Nephron (organoid): ENCODE measurements at regions not wholly inside any gene's neighbourhood (a gene's known extent, or its start where the extent isn't known, plus 50 kb on each side); places are given as distances from the start of the nearest gene placed in this dataset.

ENCODE experiments used
- H3K27ac Mint-ChIP-seq, 3 experiments: 2 replicates each; pipeline ENCODE4 v1.8.0; 2020; ENCODE audit warnings: mixed read lengths in 3 of 3, mild to moderate bottlenecking in 2 of 3, moderate library complexity in 1 of 3
- H3K27me3 Mint-ChIP-seq: 2 replicates; pipeline ENCODE4 v1.8.0; 2021; ENCODE audit warnings: low read depth, mild to moderate bottlenecking, moderate library complexity, mixed read lengths
- H3K36me3 Mint-ChIP-seq: 2 replicates; pipeline ENCODE4 v1.8.0; 2020; ENCODE audit warnings: low read depth, mixed read lengths
- H3K4me1 Mint-ChIP-seq: 2 replicates; pipeline ENCODE4 v1.8.0; 2020; ENCODE audit warnings: mixed read lengths
- H3K4me3 Mint-ChIP-seq, 3 experiments: 2 replicates each; pipeline ENCODE4 v1.8.0; 2020; ENCODE audit warnings: mild to moderate bottlenecking in 3 of 3, mixed read lengths in 3 of 3, moderate library complexity in 2 of 3
- H3K9me3 Mint-ChIP-seq: 2 replicates; pipeline ENCODE4 v1.8.0; 2020; ENCODE audit warnings: mixed read lengths
- TF ChIP-seq, protein P1 (sequence below), 3 experiments: fragments of 200-600 bp; sonication (generic); IDR thresholded peaks; one replicate each; pipeline ENCODE4 v1.5.0; 2021; ENCODE audit warnings: antibody characterized with exemption in 3 of 3; ENCODE audit not compliant: unreplicated experiment in 3 of 3

DNA sequence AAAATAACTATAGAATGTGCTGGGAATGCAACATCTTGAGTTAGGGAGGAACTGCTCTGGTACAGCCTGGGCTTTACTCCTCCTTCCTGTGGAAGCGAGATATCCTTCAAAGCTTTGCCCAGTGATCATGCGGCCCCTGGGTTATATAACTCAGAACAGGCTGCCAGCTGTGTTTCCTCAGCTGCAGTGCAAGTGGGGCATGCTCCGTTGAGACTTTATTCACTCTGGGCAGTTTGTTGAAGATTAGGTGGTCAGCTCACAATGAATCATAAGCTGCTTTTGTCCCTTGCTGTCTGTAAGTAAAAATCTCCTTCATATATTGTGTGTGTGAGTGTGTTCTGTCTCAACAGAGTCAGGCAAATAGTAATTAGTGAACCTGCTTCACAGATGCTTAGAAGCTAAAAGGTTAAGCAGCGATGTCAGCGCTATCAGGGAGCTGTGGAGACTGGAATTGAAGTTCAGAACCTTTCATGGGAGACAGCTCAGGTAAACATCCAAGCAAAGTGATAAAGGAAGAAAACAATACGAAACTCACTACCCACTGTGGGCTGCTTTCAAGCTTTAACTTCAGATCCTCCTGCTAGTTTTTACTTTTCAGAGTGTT is 688.4 kb downstream of the HTR1B start:
- peak overlapping the region in 2 of 3 experiments; percentile 12 to 76 for H3K4me3 Mint-ChIP-seq
- no peaks in the 10 kb centered on the region for H3K9me3 Mint-ChIP-seq
- peaks cover 7% of the 10 kb centered on the region for H3K27me3 Mint-ChIP-seq
- H3K36me3 Mint-ChIP-seq = no peaks in the 10 kb centered on the region
- peak overlapping the region; percentile 27 to 90 (median 75) for H3K27ac Mint-ChIP-seq
- TF ChIP-seq, protein P1, sequence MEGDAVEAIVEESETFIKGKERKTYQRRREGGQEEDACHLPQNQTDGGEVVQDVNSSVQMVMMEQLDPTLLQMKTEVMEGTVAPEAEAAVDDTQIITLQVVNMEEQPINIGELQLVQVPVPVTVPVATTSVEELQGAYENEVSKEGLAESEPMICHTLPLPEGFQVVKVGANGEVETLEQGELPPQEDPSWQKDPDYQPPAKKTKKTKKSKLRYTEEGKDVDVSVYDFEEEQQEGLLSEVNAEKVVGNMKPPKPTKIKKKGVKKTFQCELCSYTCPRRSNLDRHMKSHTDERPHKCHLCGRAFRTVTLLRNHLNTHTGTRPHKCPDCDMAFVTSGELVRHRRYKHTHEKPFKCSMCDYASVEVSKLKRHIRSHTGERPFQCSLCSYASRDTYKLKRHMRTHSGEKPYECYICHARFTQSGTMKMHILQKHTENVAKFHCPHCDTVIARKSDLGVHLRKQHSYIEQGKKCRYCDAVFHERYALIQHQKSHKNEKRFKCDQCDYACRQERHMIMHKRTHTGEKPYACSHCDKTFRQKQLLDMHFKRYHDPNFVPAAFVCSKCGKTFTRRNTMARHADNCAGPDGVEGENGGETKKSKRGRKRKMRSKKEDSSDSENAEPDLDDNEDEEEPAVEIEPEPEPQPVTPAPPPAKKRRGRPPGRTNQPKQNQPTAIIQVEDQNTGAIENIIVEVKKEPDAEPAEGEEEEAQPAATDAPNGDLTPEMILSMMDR (IDR thresholded peaks at IDR 0.05; ENCODE audit: unreplicated experiment in 3 of 3) = no peak
- peaks cover 31% of the 10 kb centered on the region for H3K4me1 Mint-ChIP-seq

- Mint-ChIP-seq H3K4me1 (peaks cover 35% of the 10 kb centered on the region), H3K4me3 (no peak overlapping the region), H3K27me3 (peaks cover 4% of the 10 kb centered on the region), H3K27ac (no peak overlapping the region), H3K36me3 (no peaks in the 10 kb centered on the region), H3K9me3 (no peaks in the 10 kb centered on the region)
- TF ChIP-seq, protein P1 (IDR thresholded peaks at IDR 0.05; ENCODE audit: unreplicated experiment in 3 of 3) = no peak
These were observed 690.3 kb downstream of the HTR1B start for GRCh38 chr6:76772951-76773350.

DNA sequence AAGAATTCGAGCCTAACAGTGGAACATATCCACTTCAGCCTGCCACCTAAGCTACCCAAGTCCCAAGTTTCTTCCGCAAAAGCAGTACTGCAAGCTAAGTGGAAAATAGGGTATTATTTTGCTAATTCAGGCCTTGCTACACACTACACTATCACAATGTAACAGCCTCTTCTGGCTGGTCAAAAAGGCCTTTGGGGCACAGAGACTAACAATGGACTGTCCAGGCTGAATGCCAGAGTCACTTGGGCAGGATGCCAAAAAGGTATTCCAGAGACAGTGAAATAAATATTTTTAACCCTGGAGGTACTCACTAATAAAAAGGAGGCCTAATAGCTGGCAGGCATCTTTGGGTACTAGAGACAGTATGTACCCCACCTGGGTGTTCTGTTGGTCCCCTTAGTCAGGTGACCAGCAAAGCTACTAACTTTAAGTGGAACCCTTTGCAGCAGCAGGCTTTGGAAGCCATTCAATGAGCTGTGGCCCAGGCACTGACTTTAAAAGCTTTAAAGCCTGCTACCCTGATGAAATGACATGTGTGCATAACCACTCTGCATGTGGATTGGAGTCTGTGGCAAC is 692.1 kb downstream of the HTR1B start:
- H3K4me3 Mint-ChIP-seq = no peak overlapping the region
- H3K9me3 Mint-ChIP-seq = no peaks in the 10 kb centered on the region
- no peaks in the 10 kb centered on the region for H3K36me3 Mint-ChIP-seq
- TF ChIP-seq, protein P1 (IDR thresholded peaks at IDR 0.05; ENCODE audit: unreplicated experiment in 3 of 3) = no peak
- peaks cover 31% of the 10 kb centered on the region for H3K4me1 Mint-ChIP-seq
- H3K27me3 Mint-ChIP-seq = peaks cover 4% of the 10 kb centered on the region
- peak overlapping the region in 1 of 3 experiments; percentile 52 for H3K27ac Mint-ChIP-seq

DNA sequence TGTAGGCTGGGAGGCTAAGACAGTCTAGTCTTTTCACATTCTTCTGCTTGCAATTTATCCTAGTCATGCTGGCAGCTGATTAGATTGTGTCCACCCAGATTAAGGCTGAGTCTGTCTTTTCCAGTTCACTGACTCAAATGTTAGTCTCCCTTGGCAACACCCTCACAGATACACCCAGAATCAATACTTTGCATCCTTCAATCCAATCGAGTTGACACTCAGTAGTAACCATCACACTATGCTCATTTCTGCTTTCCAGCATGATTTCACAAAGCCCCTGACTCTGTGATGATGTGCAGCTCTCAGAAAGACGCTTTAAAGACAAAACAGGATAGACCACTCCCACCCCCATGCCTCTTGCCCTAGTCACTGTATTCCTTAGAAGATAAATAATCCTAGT is 693.0 kb downstream of the HTR1B start:
- H3K4me3 Mint-ChIP-seq = no peak overlapping the region
- H3K9me3 Mint-ChIP-seq = no peaks in the 10 kb centered on the region
- peaks cover 4% of the 10 kb centered on the region for H3K27me3 Mint-ChIP-seq
- peak overlapping the region in 2 of 3 experiments; percentile 34 to 52 for H3K27ac Mint-ChIP-seq
- H3K36me3 Mint-ChIP-seq = no peaks in the 10 kb centered on the region
- H3K4me1 Mint-ChIP-seq = peaks cover 30% of the 10 kb centered on the region
- TF ChIP-seq, protein P1 (IDR thresholded peaks at IDR 0.05; ENCODE audit: unreplicated experiment in 3 of 3) = no peak

DNA sequence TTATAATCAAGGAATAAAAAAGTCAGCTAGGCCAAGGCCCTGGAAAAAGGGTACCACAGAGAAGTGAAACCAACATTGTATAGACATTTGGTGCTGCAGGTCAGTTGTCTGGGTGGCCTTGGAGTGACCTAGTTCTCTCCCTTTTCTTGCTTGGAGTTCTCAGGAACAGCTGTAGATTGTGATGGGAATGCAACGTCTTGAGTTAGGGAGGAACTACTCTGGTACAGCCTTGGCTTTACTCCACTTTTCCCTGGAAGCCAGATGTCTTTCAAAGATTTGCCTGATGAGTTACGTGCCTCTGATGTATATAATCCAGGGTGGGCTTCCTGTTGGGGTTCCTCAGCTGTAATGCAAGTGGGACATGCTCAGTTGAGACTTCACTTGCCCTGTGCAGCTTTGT is 694.7 kb downstream of the HTR1B start:
- Mint-ChIP-seq H3K27me3 (peaks cover 4% of the 10 kb centered on the region), H3K4me3 (no peak overlapping the region), H3K36me3 (no peaks in the 10 kb centered on the region), H3K4me1 (peaks cover 19% of the 10 kb centered on the region), H3K27ac (peak overlapping the region; percentile 77 to 86 (median 81)), H3K9me3 (no peaks in the 10 kb centered on the region)
- TF ChIP-seq, protein P1 (IDR thresholded peaks at IDR 0.05; ENCODE audit: unreplicated experiment in 3 of 3) = no peak

GRCh38 chr6:76764057-76764456 is 691.6 kb upstream of the IMPG1 start:
- H3K27me3 Mint-ChIP-seq = no peaks in the 10 kb centered on the region
- H3K36me3 Mint-ChIP-seq = no peaks in the 10 kb centered on the region
- H3K4me3 Mint-ChIP-seq = no peak overlapping the region
- TF ChIP-seq, protein P1 (IDR thresholded peaks at IDR 0.05; ENCODE audit: unreplicated experiment in 3 of 3) = no peak
- peaks cover 12% of the 10 kb centered on the region for H3K4me1 Mint-ChIP-seq
- H3K27ac Mint-ChIP-seq = no peak overlapping the region
- peaks cover 4% of the 10 kb centered on the region for H3K9me3 Mint-ChIP-seq
